ENCODE measurements at regions not wholly inside any gene's neighbourhood (a gene's known extent, or its start where the extent isn't known, plus 50 kb on each side); places are given as distances from the start of the nearest gene placed in this dataset.

DNA sequence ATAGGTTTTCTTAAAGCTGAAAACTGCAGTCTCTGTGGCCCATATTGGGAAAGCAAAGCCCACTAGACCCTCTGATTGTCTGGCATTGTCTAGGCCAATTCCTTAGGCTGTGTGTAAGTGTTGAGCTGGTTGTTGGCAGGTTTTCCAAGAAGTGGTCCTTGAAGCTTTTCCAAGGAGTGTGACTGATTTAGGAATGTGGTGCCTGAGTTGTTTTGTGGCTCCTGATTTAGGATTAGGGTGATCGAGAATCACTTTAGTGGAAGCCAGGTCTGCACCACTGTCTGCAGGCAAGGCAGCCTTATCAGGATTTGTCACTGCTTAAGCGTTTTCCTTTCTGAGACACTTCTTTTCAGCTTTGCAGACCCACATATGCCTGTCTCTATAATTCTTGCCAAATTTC lies 339.0 kb upstream of the DDX53 start:
- TF ChIP-seq CTCF (IDR thresholded peaks at IDR 0.05; ENCODE audit: low read length, missing control alignments) = no peak
- no peak overlapping the region for H3K4me3 ChIP-seq (replicated peaks; ENCODE audit: low read depth, low read length)
- no peak for DNase-seq (ENCODE audit: low read depth)

GRCh38 chrX:22662776-22663175 lies 337.0 kb upstream of the DDX53 start:
- H3K4me3 ChIP-seq (replicated peaks; ENCODE audit: low read depth, low read length) = no peak overlapping the region
- TF ChIP-seq CTCF (IDR thresholded peaks at IDR 0.05; ENCODE audit: low read length, missing control alignments) = no peak
- DNase-seq (ENCODE audit: low read depth) = no peak

- no peak for TF ChIP-seq CTCF (IDR thresholded peaks at IDR 0.05; ENCODE audit: low read length, missing control alignments)
- H3K4me3 ChIP-seq (replicated peaks; ENCODE audit: low read depth, low read length) = no peak overlapping the region
- no peak for DNase-seq (ENCODE audit: low read depth)
Observed at GRCh38 chrX:22664826-22665225, 334.9 kb upstream of the DDX53 start.

- TF ChIP-seq CTCF (IDR thresholded peaks at IDR 0.05; ENCODE audit: low read length, missing control alignments) = no peak
- no peak overlapping the region for H3K4me3 ChIP-seq (replicated peaks; ENCODE audit: low read depth, low read length)
- no peak for DNase-seq (ENCODE audit: low read depth)
Observed at GRCh38 chrX:22665818-22666217, 333.9 kb upstream of the DDX53 start.

DNA sequence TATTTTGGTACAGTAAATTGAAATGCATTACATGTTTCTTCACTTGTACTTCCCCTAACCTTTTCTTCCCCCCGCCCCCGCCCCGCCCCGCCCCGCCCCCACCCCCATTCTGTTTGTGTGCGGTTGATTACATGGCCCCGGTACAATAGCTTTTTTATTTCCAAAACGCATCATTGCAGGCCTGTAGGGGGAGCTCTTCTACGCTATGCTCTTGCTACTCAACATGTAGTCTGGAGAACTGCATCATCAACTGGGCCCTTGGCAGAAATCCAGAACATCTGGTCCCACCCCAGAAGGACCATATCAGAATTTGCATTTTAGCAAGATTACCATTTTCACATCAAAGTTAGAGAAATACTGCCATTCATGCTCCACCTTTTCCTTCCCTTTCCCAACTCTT lies 333.3 kb upstream of the DDX53 start:
- peak; percentile 43 for DNase-seq (ENCODE audit: low read depth)
- no peak overlapping the region for H3K4me3 ChIP-seq (replicated peaks; ENCODE audit: low read depth, low read length)

GRCh38 chrX:22674932-22675331 lies 324.8 kb upstream of the DDX53 start:
- no peak for TF ChIP-seq CTCF (IDR thresholded peaks at IDR 0.05; ENCODE audit: low read length, missing control alignments)
- no peak overlapping the region for H3K4me3 ChIP-seq (replicated peaks; ENCODE audit: low read depth, low read length)
- DNase-seq (ENCODE audit: low read depth) = no peak

More for the DNA sequence above, 333.3 kb upstream of the DDX53 start:
- peak; percentile 22 for TF ChIP-seq CTCF (IDR thresholded peaks at IDR 0.05; ENCODE audit: low read length, missing control alignments)

DNA sequence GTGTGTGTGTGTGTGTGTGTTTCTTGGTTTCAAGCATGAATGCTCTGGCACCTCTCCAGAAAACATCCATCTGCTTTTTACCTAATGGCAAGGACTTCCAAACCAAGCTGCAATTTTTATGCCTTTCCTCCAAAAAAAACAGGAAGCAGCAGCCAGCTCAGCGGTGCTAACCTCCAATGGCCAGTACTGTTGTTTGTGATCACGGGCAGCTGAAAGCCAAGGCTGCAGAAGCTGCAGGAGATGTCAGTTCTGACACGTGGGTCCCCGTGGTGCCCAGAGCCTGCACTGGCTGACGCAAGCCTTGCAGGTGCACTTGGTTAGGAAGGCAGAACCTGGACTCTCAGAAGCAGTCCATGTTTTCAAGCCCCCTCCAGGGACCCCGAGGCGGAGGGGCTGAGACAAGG lies 313.6 kb upstream of the DDX53 start:
- no peak overlapping the region for H3K4me3 ChIP-seq (replicated peaks; ENCODE audit: low read depth, low read length)
- DNase-seq (ENCODE audit: low read depth) = peak; percentile 91
- TF ChIP-seq CTCF (IDR thresholded peaks at IDR 0.05; ENCODE audit: low read length, missing control alignments) = no peak

Measured in fibroblast of pulmonary artery (primary cell).